HEK293T (cell line): ENCODE measurements at regions not wholly inside any gene's neighbourhood (a gene's known extent, or its start where the extent isn't known, plus 50 kb on each side); places are given as distances from the start of the nearest gene placed in this dataset.

Source experiments
- ARNT ChIP-seq: fragments of 450-650 bp; IDR thresholded peaks from 2 replicates; pipeline ENCODE4 v1.6.1; 2017; ENCODE audit warnings: mild to moderate bottlenecking
- BHLHE40 ChIP-seq: fragments of 450-650 bp; IDR thresholded peaks from 2 replicates; pipeline ENCODE4 v1.6.1; 2016; ENCODE audit warnings: mild to moderate bottlenecking, moderate library complexity, borderline replicate concordance
- CTBP1 ChIP-seq: fragments of 450-650 bp; IDR thresholded peaks from 2 replicates; pipeline ENCODE4 v1.6.1; 2016; ENCODE audit warnings: borderline replicate concordance
- ELF4 ChIP-seq: fragments of 450-650 bp; IDR thresholded peaks from 2 replicates; pipeline ENCODE4 v1.6.1; 2017; ENCODE audit warnings: antibody characterized with exemption
- FOXK2 ChIP-seq: fragments of 450-650 bp; IDR thresholded peaks from 2 replicates; pipeline ENCODE4 v1.6.1; 2016; ENCODE audit warnings: mild to moderate bottlenecking
- FOXM1 ChIP-seq: fragments of 450-650 bp; IDR thresholded peaks from 2 replicates; pipeline ENCODE4 v1.6.1; 2017; ENCODE audit warnings: mild to moderate bottlenecking, borderline replicate concordance
- HDGF ChIP-seq: fragments of 450-650 bp; IDR thresholded peaks from 2 replicates; pipeline ENCODE4 v1.6.1; 2017; ENCODE audit warnings: antibody characterized with exemption, borderline replicate concordance
- L3MBTL2 ChIP-seq: fragments of 450-650 bp; conservative IDR thresholded peaks from 2 replicates; pipeline ENCODE4 v1.6.1; 2016; ENCODE audit warnings: mild to moderate bottlenecking
- LEF1 ChIP-seq: fragments of 450-650 bp; IDR thresholded peaks from 2 replicates; pipeline ENCODE4 v1.6.1; 2017; ENCODE audit warnings: mild to moderate bottlenecking, borderline replicate concordance
- NFRKB ChIP-seq: fragments of 450-650 bp; IDR thresholded peaks from 2 replicates; pipeline ENCODE4 v1.6.1; 2016; ENCODE audit warnings: mild to moderate bottlenecking, moderate library complexity
- SP1 ChIP-seq: fragments of 450-650 bp; IDR thresholded peaks from 2 replicates; pipeline ENCODE4 v1.6.1; 2017
- SUZ12 ChIP-seq: fragments of 450-650 bp; IDR thresholded peaks from 2 replicates; pipeline ENCODE4 v1.6.1; 2016; ENCODE audit warnings: mild to moderate bottlenecking
- ZNF384 ChIP-seq: fragments of 450-650 bp; IDR thresholded peaks from 2 replicates; pipeline ENCODE4 v1.6.1; 2016
- TF ChIP-seq, protein P1 (sequence below): fragments of 450-650 bp; IDR thresholded peaks from 2 replicates; pipeline ENCODE4 v1.6.1; 2016

DNA sequence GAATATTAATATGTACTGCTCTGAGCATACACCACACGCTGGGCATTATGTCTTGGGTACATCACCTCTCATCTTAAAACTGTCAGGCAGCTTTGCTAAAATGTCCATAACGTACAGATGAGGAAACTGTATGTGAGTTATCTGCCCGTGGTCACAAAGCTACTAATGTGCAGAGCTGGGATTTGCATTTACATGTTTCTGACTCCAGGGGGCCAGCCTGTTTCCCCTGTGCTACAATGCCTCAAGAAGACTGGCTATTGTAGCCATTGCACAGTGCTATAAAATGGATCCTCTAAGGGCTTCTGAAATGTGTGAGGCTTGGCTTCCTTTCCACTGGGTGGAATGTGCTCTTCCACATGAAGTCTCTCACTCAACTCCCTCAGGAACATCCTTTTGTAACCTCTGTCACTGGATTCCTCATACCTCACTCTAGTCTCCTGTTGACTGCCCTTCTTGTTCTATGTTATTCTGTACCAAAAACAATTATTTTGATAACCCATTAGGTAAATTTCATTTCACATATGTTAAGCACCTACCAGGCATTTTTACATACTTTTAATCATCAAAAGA, 95.6 kb upstream of the HTR2A start:
- TF ChIP-seq HDGF = no peak
- no peak for TF ChIP-seq SUZ12
- TF ChIP-seq FOXK2 = no peak
- TF ChIP-seq ZNF384 = no peak
- no peak for TF ChIP-seq L3MBTL2
- no peak for TF ChIP-seq SP1
- no peak for TF ChIP-seq CTBP1
- no peak for TF ChIP-seq BHLHE40
- TF ChIP-seq, protein P1, sequence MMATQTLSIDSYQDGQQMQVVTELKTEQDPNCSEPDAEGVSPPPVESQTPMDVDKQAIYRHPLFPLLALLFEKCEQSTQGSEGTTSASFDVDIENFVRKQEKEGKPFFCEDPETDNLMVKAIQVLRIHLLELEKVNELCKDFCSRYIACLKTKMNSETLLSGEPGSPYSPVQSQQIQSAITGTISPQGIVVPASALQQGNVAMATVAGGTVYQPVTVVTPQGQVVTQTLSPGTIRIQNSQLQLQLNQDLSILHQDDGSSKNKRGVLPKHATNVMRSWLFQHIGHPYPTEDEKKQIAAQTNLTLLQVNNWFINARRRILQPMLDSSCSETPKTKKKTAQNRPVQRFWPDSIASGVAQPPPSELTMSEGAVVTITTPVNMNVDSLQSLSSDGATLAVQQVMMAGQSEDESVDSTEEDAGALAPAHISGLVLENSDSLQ = no peak
- no peak for TF ChIP-seq ELF4
- no peak for TF ChIP-seq FOXM1
- no peak for TF ChIP-seq LEF1
- no peak for TF ChIP-seq NFRKB
- no peak for TF ChIP-seq ARNT
